Embryonic facial prominence (tissue), 1 donor: ENCODE measurements at regions not wholly inside any gene's neighbourhood (a gene's known extent, or its start where the extent isn't known, plus 50 kb on each side); places are given as distances from the start of the nearest gene placed in this dataset.
"Not testable (repeated sequence)": the region's sequence is repeated elsewhere in the genome, so short reads cannot be mapped to it uniquely, and the experiment has no call there.

Experiments used
- DNase-seq: peaks from one replicate; pipeline ENCODE4 v3.0.0-alpha.2; 2016; ENCODE audit errors: extremely low spot score

DNA sequence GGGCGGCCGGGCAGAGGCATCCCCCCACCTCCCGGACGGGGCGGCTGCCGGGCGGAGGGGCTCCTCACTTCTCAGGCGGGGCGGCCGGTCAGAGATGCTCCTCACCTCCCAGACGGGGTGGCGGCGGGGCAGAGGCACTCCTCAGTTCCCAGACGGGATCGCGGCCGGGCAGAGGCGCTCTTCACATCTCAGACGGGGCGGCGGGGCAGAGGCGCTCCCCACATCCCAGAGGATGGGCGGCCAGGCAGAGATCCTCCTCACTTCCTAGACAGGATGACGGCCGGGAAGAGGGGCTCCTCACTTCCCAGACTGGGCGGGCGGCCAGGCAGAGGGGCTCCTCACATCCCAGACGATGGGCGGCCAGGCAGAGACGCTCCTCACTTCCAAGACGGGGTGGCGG lies 463.2 kb downstream of the SQOR start:
- DNase-seq = not testable (repeated sequence)

DNA sequence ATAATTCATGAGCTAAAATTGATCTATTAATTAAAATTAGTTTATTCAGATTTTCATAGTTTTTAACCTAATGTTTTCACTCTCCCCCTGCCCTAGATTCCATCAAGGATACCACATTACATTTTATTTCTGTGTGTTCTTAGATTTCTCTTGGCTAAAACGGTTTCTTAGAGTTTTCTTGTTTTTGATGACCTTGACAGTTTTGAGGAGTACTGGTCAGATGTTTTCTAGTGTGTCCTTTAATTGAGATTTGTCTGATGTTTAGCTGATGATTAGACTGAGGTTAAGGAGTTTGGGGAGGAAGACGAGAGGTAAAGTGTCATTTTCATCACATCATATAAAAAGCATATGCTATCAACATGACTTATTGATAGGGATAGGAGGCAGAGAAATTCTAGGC lies 475.9 kb downstream of the SQOR start:
- no peak for DNase-seq

DNA sequence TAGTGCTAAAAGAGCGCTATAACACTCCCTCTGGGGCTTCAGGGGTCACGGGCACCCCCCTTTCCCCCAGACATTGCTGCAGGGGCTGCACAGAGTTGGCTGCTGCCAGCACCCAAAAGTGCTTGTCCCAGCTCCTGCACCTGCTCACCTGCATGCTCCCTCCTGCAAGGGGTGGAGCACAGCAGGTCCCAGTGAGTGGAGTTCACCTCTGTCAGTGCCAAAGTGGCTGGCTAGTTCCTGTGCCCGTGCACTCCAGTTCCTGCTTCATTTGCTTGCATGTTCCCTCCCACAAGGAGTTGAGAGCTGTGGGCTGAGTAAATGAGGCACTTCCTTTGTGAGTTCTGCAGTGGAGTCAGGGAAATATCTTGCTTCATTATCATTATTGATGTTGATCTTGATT lies 476.9 kb downstream of the SQOR start:
- no peak for DNase-seq

DNA sequence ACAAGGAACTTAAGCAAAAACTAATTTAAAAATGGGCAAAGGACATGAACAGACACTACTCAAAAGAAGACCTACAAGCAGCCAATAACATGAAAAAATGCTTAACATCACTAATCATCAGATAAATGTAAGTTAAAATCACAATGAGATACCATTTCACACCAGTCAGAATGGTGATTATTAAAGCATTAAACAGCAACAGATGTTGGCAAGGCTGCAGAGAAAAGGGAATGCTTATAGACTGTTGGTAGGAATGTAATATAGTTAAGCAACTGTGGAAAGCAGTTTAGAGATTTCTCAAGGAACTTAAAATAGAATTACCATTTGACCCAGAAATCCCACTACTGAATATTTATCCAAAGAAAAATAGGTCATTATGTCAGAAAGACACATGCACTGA lies 482.2 kb downstream of the SQOR start:
- DNase-seq = no peak

DNA sequence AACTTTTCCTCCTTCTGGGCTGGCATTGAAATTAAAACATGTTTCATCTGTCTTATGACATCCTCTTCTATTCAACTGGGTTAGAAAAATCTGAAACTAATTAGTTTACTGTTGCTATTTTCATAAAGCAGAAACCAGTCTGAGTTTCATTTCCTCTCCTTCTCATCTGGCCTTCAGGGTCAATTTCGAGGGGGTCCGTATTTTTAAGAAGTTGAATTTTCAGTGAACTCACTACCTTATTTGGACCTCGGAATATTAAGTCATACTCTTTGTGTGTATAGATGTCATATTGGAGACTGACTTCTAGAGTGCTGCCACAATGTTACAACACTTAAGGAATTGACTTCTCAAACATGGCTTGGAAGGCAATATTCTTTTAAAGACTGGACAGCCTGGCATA lies 485.9 kb downstream of the SQOR start:
- no peak for DNase-seq

DNA sequence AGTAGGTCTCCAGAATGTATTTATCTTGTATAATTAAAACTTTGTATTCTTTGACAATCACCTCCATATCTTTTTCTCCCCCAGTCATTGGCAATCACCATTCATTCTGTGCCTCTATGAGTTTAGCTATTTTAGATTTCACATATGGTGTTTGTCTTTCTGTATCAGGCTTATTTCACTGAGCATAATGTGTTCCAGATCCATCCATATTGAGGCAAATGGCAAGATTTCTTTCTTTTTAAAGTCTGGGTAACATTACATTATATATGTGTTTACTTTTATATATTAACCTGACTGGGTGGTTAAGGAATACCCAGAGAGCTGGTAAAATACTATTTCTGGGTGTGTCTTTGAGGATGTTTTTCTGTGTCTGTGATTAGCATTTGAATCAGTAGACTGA lies 486.6 kb downstream of the SQOR start:
- DNase-seq = no peak

DNA sequence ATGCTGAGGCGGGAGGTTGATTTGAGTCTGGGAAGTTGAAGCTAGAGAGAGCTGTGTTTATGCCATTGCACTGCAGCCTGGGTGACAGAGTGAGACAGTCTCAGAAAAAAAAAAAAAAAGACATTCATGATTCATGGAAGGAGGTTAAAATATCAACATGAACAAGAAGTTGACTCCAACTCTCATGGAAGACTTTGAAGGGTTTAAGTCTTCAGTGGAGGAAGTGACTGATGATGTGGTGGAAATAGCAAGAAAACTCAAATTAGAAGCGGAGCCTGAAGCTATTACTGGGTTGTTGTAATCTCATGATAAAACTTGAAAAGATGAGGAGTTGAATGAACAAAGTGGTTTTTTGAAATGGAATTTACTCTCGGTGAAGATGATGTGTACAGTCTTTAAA lies 491.8 kb downstream of the SQOR start:
- DNase-seq = no peak

DNA sequence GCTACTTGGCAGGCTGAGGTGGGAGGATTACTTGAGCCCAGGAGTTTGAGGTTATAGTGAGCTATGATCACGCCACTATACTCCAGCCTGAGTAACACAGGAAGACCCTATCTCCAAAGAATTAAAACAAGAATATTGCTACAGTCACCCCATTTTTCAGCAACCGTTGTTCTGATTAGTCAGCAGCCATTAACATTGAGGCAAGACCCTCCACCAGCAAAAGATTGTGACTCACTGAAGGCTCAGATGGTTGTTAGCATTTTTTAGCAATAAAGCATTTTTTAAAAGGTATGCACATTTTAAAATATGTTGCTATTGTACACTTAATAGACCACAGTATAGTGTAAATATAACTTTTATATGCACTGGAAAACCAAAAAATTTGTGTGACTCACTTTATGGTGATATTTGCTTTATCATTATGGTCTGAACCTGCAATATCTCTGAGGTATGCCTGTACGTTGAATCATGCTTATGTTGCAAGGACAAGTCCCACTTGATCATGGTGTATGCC lies 492.6 kb downstream of the SQOR start:
- no peak for DNase-seq

DNA sequence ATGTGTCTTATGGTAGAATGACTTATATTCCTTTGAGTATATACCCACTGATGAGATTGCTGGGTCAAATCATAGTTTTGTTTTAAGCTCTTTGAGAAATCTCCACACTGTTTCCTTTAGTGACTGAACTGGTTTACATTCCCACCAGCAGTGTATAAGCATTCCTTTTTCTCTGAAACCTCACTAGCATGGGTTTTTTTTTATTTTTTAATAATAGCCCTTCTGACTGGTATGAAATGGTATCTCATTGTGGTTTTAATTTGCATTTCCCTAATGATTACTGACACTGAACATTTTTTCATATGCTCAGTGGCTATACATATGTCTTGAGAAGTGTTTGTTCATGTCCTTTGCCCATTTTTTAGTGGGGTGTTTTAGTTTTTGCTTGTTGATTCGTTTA lies 494.3 kb downstream of the SQOR start:
- no peak for DNase-seq

DNA sequence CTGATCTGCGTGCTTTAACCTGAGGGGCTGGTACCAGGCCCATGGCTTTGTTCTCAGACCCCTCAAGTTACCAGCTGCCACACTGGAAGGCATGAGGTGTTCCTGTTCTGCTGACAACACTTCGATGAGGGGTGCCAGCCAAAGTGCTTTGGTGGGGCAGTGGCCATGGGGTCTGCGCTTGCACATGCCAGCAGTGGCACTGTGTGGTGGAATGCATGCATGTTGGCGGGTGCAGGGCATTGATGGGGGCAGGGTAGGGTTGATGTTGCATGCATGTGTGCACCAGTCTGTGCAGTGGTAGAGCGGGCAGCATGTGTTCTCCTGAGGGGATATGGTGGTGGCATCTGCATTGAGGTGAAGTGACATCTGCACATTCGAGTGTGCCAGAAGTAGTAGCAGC lies 497.0 kb downstream of the SQOR start:
- no peak for DNase-seq

DNA sequence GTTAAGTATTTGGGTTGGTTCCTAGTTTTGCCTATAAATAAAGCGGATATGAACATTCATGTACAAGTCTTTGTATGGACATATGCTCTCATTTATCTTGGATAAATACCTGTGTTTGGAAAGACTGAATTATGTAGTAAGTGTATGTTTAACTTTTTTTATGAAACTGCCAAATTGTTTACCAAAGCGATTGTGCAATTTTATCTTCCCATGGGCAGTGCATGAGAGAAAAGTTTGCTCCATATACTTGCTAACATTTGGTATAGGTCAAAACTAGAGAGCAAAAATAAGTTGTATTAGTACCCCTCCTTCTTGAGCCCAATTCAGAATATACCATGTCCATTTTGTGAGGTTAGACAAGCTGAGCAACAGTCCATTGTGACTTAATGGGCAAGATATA lies 502.6 kb downstream of the SQOR start:
- no peak for DNase-seq

DNA sequence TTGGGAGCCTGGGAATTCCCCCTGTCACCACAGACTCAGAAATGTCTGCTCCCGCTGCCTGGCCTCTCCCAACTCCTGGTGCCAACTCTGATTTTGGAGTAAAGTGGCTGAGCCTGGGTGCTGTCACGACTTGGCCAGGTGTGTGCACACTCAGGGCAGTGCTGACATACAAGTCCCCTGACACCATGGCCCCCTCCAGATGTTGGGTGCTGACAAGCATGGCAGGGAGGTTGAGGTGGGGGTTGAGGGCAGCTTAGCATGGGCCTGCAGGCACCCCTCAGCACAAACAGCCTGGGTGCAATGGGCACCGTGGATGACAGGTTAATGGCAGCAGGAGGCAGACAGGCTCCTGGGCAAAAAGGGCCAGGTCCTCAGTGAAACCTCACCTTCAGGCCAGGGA lies 511.2 kb downstream of the SQOR start:
- no peak for DNase-seq

DNA sequence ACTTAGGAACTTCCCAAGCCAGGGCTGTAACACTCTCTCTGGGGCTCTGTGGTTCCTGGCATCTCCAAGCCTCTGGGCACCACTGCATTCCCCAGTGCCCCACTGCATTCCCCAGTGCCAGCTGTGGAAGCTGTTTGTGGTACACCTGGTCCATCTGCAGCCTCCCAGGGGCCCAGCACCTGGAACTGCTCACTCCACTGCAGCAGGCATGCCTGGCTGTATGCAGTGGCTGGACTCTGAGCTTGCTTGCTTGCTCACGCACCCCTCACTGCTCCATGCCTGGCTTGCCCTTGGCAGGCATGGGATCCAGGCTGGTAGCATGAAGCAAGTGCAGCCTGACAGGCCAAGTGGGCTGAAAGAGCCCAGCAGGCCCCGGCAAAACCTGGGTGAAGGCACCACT lies 512.1 kb downstream of the SQOR start:
- DNase-seq = no peak

DNA sequence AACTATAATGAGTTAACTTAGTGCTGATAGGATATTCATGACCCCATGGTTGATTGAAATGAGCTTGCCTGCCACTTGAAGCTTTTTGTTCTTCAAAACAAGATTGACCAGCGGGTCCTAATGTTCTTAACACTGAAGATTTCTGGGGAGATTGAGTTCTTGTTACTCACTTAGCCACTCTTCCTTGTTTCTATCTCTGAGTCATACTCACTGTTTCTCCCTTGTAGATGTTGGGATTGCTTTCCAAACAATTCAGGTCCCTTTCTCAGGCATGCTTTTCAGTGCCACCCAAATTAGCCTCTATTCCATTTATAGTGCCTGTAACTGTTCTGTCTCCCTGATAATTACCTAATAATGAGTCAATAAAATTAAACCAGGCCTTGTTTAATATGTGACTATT lies 517.0 kb downstream of the SQOR start:
- DNase-seq = no peak

DNA sequence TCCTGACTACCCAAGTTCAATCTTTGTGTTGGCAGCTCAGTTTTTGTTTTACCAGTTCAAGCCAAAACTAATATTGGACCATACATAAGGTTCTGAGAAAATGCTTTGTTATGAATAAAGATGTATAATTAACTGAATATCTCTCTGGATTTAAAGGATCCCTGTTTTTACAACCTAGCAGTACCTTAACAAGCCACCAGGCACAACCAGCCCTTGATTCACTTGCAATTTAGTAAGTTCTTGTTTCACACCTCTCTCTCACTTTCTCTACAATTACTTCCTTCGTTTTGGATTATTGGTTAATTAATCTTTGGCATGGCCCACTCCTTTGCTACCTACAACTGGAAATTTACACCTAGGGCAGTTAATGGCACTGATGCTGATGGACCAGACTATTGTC lies 531.9 kb downstream of the SQOR start:
- DNase-seq = no peak

DNA sequence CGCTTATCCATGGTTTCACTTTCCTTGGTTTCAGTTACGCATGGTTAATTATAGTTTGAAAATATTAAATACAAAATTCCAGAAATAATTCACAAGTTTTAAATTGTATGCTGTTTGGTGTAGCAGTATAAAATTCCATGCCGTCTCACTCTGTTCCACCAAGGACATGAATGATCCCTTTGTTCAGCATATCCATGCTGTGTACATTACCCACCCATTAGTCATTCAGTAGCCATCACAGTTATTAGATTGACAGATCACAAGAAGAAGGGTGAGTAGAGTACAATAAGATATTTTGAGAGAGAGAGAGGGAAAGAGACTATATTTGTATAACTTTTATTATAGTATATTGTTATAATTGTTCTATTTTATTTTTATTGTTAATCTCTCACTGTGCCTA lies 535.5 kb downstream of the SQOR start:
- no peak for DNase-seq

DNA sequence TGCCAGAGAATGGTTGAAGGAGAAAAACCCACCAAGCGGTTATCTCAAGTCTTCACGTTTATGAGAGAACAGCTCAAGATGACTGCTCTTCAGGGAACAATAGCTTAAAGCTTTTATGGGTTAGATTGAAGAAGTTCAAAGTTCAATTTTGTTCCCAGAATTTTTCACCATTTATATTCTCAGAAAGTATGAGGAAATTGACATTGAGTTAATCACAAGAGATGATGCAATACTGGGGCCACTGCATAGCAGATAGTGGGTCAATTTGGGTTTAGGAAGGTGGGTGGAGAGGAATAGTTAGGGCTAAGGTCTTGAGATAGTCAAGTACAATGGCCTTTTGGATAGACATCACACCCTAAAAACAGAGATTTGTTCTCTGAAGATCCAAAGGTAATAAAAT lies 539.3 kb downstream of the SQOR start:
- DNase-seq = no peak

DNA sequence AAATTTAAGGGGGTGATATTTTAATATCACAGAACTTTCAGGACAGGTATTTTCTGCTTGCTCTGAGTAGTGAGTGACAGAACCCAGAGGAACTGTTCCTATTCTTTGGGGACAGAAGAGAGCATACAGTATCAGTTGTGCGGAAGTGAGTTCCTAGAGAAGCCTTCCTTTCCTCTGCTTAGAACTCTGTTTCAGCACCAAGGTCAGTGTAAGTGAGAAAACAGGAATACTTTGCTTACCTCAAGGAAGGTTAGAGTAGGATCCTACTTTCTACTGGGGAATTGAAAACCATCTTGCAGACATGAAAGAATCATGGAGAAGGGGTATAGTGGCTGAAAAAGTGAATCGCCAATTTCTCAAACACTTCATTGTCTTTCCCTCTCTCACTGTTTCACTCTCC lies 542.4 kb downstream of the SQOR start:
- DNase-seq = no peak

DNA sequence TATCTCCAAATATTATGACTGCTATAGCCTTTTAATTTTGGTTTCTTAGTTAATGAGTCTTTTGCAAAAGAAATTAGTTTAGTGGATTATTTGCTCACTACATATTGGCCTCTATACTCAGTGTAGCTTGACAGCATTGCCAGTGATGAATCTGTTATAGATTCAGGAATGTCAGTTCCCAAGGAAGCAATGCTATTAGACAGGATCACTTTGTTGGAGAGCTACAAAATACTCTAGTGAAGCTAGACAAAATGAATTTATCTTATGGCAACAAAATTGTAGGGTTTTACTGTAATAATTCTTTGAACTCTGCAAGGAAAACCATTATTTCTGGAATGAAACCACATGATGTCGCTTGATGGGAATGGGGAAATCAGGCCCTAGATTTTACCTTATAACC lies 543.3 kb downstream of the SQOR start:
- DNase-seq = no peak

DNA sequence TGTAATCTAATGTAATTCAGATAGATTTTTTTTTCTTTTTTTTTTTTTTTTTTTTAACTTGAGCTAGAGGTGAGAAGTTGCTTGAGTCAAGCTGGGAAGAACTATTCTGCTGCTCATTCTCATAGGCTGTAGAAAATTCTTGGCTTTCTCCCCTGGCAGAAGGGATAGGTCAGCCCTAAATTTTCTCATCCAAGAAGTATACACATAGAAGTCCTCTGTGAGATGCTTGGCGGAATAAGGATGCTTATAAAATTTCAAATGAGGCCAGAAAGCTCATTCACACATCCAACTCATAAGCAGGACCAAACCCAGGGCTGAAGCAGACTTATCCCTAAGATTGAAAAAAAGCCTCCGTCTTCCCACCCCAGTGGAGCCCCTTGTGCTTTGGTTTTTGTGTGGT lies 572.5 kb downstream of the SQOR start:
- no peak for DNase-seq

DNA sequence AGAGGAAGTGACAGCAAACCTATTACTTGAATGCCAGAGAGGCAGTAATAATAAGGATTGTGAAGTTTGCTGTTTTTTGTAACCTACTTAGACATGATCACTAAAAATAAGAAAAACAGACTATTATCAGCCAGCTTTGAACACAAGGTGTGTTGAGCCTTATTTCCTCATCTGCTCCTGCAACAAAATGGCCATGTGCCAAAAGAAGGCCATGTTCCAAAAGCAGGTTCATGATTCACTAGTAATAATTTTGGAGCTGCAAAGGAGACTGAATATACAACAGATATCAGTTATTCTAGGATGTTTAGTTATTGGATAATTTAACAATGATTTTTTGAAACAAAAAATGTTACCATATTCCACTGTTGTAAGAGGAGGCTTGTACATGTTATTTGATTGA lies 578.7 kb downstream of the SQOR start:
- DNase-seq = no peak

DNA sequence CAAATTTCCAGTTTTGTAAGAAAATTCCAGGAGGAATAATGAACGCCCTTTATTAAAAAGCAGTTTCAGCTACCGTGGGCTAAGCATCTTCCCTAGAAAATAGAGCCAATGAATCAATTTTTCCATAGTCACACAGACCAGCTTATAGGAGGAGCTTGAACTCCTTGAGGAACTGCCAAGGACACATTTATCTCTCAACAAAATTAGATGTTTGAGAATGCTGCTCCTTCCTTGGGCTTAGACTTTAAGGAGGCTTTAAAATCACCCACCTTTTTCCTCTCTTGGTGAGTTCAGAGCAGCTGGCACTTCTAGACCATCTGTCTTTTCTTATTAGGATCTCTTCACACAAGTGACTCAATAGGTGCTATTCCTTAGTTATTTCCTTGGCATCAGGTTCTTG lies 588.0 kb downstream of the SQOR start:
- no peak for DNase-seq

DNA sequence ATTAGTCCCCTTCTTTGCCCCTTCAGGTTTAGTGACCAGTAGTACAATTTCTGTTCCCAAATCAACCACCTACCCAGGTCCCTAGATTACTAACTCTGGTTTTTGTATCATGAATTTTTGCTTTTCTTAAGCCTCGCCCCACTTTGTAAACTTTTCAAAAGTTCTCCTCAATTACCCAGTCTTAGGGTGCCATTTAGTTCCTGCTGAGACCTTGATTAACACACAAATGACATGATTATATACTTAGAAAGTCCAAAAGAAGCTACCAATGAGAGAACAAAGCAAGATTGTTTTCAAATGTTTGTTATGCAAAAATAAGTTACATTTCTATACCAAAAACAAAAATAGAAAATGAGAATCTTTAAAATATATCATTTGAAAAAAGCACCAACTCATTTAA lies 594.4 kb downstream of the SQOR start:
- no peak for DNase-seq

DNA sequence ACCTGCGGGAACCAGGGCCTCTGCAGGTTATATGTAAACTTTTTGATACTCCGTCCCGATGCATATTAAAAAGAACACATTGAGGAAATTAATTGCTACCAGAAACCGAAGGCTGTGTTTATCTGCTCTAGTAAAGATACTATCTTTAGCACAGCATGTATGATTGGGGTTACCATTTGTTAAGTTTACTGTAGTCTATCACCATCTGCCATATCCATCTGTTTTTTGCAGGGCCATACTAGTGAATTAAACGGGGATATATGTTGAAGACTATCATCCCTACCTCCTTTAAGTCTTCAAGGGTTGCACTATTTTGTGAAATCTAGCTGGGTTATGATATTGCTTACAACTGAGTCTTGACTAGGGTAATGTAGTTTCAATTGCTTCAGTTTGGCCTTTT lies 597.0 kb downstream of the SQOR start:
- DNase-seq = no peak

DNA sequence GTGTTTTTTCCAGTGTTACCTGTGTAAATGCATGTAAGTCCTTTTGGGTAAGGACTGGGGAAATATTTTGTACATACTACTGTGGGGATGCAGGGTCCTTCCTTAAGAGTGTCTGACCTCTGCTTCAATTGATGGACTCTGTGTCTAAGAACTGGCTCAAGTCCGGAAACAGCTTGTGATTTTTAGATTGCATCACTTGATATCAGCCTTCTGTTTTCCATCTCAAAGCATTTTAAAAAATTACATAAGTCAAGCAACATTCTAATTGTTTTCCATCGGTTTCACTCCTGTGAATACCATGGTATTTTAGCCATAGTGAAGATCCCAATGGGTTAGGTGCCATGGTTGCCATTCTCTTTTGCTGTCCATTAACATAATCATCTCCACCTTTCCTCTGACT lies 597.6 kb downstream of the SQOR start:
- DNase-seq = no peak
